ENCODE measurements at regions not wholly inside any gene's neighbourhood (a gene's known extent, or its start where the extent isn't known, plus 50 kb on each side); places are given as distances from the start of the nearest gene placed in this dataset.

GRCh38 chr4:19304028-19304427 lies 947.7 kb upstream of the SLIT2 start:
- no peak for TF ChIP-seq CTCF (IDR thresholded peaks at IDR 0.05)
- H3K4me3 ChIP-seq = no peak overlapping the region
- intact Hi-C loops (cut with DNase I) = no loop called here
- no peaks in the 10 kb centered on the region for H3K27me3 ChIP-seq (ENCODE audit: low read depth)
- H3K4me1 ChIP-seq = no peaks in the 10 kb centered on the region
- no peaks in the 10 kb centered on the region for H3K9me3 ChIP-seq
- H3K27ac ChIP-seq = no peak overlapping the region
- H3K36me3 ChIP-seq = no peaks in the 10 kb centered on the region
- DNase-seq (no peak), ATAC-seq (no peak)

GRCh38 chr4:19301527-19301926 lies 950.2 kb upstream of the SLIT2 start:
- intact Hi-C loops (cut with DNase I) = no loop called here
- Histone ChIP-seq H3K27ac (no peak overlapping the region), H3K9me3 (no peaks in the 10 kb centered on the region), H3K4me1 (no peaks in the 10 kb centered on the region), H3K4me3 (no peak overlapping the region), H3K36me3 (no peaks in the 10 kb centered on the region), H3K27me3 (ENCODE audit: low read depth) (no peaks in the 10 kb centered on the region)
- TF ChIP-seq CTCF (IDR thresholded peaks at IDR 0.05) = no peak
- DNase-seq (no peak), ATAC-seq (no peak)

- Histone ChIP-seq H3K4me3 (no peak overlapping the region), H3K36me3 (no peaks in the 10 kb centered on the region), H3K4me1 (no peaks in the 10 kb centered on the region), H3K9me3 (no peaks in the 10 kb centered on the region), H3K27ac (no peak overlapping the region), H3K27me3 (ENCODE audit: low read depth) (no peaks in the 10 kb centered on the region)
- TF ChIP-seq CTCF (IDR thresholded peaks at IDR 0.05) = no peak
- DNase-seq = no peak
- ATAC-seq = no peak
- intact Hi-C loops (cut with DNase I) = no loop called here
Measured at GRCh38 chr4:19300213-19300612, 951.5 kb upstream of the SLIT2 start.

GRCh38 chr4:19298998-19299397 lies 952.7 kb upstream of the SLIT2 start:
- no peak for DNase-seq
- H3K27ac ChIP-seq = no peak overlapping the region
- intact Hi-C loops (cut with DNase I) = no loop called here
- TF ChIP-seq CTCF (IDR thresholded peaks at IDR 0.05) = no peak
- H3K36me3 ChIP-seq = no peaks in the 10 kb centered on the region
- H3K4me3 ChIP-seq = no peak overlapping the region
- no peaks in the 10 kb centered on the region for H3K27me3 ChIP-seq (ENCODE audit: low read depth)
- no peaks in the 10 kb centered on the region for H3K9me3 ChIP-seq
- no peak for ATAC-seq
- H3K4me1 ChIP-seq = no peaks in the 10 kb centered on the region

DNA sequence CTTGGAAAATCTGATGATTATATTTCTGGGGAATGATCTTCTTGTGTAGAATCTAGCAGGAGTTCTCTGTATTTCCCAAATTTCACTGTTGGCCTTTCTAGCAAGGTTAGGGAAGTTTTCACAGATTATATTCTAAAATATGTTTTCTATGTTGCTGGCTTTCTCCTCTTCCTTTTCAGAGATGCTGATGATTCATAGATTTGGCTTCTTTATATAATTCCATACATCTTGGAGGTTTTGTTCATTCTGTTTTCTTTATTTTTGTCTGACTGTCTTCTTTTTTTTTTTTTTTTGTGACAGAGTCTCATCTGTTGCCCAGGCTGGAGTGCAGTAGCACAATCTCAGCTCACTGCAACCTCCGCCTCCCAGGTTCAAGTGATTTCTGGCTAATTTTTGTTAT lies 957.9 kb upstream of the SLIT2 start:
- TF ChIP-seq CTCF (IDR thresholded peaks at IDR 0.05) = no peak
- peaks cover 17% of the 10 kb centered on the region for H3K9me3 ChIP-seq
- H3K4me1 ChIP-seq = no peaks in the 10 kb centered on the region
- no peaks in the 10 kb centered on the region for H3K36me3 ChIP-seq
- H3K27me3 ChIP-seq (ENCODE audit: low read depth) = no peaks in the 10 kb centered on the region
- no peak for DNase-seq
- no peak for ATAC-seq
- H3K27ac ChIP-seq = no peak overlapping the region
- intact Hi-C loops (cut with DNase I) = no loop called here
- no peak overlapping the region for H3K4me3 ChIP-seq

DNA sequence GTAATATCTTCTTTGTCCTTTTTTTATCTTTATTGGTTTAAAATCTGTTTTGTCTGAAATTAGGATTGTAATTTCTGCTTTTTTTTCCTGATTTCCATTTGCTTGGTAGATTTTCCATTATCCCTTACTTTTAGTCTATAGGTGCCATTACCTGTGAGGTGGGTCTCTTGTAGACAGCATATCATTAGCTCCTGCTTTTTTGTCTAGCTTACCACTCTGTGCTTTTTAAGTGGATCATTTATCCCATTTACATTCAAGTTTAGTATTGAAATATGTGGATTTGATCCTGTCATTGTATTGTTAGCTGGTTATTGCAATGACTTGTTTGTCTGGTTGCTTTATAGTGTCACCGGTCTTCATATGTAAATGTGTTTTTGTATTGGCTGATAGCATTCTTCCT lies 958.6 kb upstream of the SLIT2 start:
- Histone ChIP-seq H3K9me3 (peaks cover 17% of the 10 kb centered on the region), H3K27me3 (ENCODE audit: low read depth) (no peaks in the 10 kb centered on the region), H3K4me1 (no peaks in the 10 kb centered on the region), H3K4me3 (no peak overlapping the region), H3K27ac (no peak overlapping the region), H3K36me3 (no peaks in the 10 kb centered on the region)
- DNase-seq (no peak), ATAC-seq (no peak)
- intact Hi-C loops (cut with DNase I) = no loop called here
- TF ChIP-seq CTCF (IDR thresholded peaks at IDR 0.05) = no peak

Data from lower lobe of right lung (tissue), 2 donors.